Right lobe of liver (tissue), 6 donors: ENCODE measurements at regions not wholly inside any gene's neighbourhood (a gene's known extent, or its start where the extent isn't known, plus 50 kb on each side); places are given as distances from the start of the nearest gene placed in this dataset.

Source experiments
- ATAC-seq, 4 donors: fragments of 200-7000 bp; cut with Tn5 transposase; one replicate each; pipeline ENCODE4 v1.9.1; 2020; ENCODE audit warnings: mild to moderate bottlenecking in 4 of 4, moderate library complexity in 4 of 4
- DNase-seq, 3 donors: peaks; one replicate each; pipeline ENCODE4 v3.0.0-alpha.2; 2020
- H3K27ac ChIP-seq, 3 donors: fragments of 200-600 bp; one replicate each; pipeline ENCODE4 v1.8.0; 2022
- H3K27me3 ChIP-seq, 2 donors: fragments of 200-600 bp; one replicate each; pipeline ENCODE4 v1.8.0; 2022
- H3K36me3 ChIP-seq, 4 donors: fragments of 200-600 bp; sonication (generic) in 1 of 4; one replicate each; pipeline versions ENCODE4 v1.5.1 to v1.8.0; 2017 to 2022; ENCODE audit warnings: control low read depth in 1 of 4
- H3K4me1 ChIP-seq, 4 donors: fragments of 200-600 bp; sonication (generic) in 1 of 4; one replicate each; pipeline versions ENCODE4 v1.5.1 to v1.8.0; 2017 to 2022; ENCODE audit warnings: control low read depth in 1 of 4
- H3K4me3 ChIP-seq, 3 donors: fragments of 200-600 bp; one replicate each; pipeline ENCODE4 v1.8.0; 2022
- H3K9me3 ChIP-seq, 4 donors: fragments of 200-600 bp; sonication (generic) in 1 of 4; one replicate each; pipeline versions ENCODE4 v1.5.1 to v1.8.0; 2017 to 2022; ENCODE audit warnings: control low read depth in 1 of 4
- POLR2A ChIP-seq: fragments of 450-650 bp; IDR thresholded peaks from one replicate; pipeline ENCODE4 v1.6.1; 2017; ENCODE audit warnings: antibody characterized with exemption, mild to moderate bottlenecking
- WGBS: methylation state at CpG from one replicate; pipeline ENCODE4 v1.1.6; 2018; ENCODE audit warnings: low coverage, low lambda C conversion rate; ENCODE audit not compliant: insufficient coverage; ENCODE audit errors: missing lambda C conversion rate; 5-methylcytosine and 5-hydroxymethylcytosine counted together
- intact Hi-C, 2 donors: fragments of 100-400 bp; cut with DNase I; formaldehyde crosslinking; loops; one replicate each; pipeline versions ENCODE4 v1.11.2 to v1.14.1; 2022
- TF ChIP-seq, protein P1 (sequence below), 4 donors: fragments of 200-600 bp in 3 of 4; fragments of 450-650 bp in 1 of 4; IDR thresholded peaks; one replicate each; pipeline versions ENCODE4 v1.5.1 to v1.8.0; 2016 to 2022; ENCODE audit warnings: antibody characterized with exemption in 4 of 4, mild to moderate bottlenecking in 2 of 4
- donor health status: DM: no; HTN: yes; CAD: no.
- donor health status: DM: no; HTN: no; CAD: no.
- donor health status: DM: no; HTN: no; CAD: no.
- donor health status: DM: no; HTN: yes; CAD: no.
- donor health status: DM: no; HTN: yes; CAD: no.

DNA sequence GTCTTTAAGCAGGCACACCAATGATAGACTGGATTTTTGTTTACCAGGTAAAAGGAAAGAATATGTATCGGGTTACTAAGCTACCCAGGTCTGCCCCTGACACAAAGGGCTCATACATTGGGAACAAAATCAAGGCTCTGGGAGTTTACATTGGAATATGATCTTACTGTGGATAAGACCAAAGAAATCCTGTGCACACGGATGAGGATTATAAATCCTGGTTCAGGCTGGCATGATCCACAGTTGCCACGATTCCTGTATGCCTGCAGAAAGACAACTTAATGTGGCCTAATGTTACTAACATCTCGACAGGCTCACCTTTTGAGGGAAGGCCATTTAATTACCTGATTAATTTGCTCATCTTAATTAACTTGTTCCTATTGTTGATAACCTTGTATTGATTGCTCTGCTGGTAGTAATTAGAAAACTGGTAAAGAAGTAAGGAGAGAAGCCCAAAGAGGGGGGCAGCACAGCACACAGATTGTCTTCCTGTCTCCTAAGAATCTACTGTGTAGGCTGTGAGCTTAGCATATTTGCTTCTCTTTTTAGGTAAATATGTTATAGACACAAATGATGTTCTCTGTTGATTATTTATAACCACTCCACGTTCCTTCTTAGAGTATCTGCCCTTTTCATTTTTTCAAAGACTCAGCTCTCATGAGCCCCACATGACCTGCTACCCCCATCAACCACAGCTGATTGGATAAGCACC lies 51.0 kb upstream of the TOX3 start:
- DNase-seq (no peak), ATAC-seq (peak; percentile 51 to 70 (median 62))
- Histone ChIP-seq H3K9me3 (no peaks in the 10 kb centered on the region), H3K4me1 (no peaks in the 10 kb centered on the region), H3K27ac (no peak overlapping the region), H3K27me3 (no peaks in the 10 kb centered on the region), H3K4me3 (no peak overlapping the region), H3K36me3 (no peaks in the 10 kb centered on the region)
- TF ChIP-seq POLR2A = no peak
- TF ChIP-seq, protein P1, sequence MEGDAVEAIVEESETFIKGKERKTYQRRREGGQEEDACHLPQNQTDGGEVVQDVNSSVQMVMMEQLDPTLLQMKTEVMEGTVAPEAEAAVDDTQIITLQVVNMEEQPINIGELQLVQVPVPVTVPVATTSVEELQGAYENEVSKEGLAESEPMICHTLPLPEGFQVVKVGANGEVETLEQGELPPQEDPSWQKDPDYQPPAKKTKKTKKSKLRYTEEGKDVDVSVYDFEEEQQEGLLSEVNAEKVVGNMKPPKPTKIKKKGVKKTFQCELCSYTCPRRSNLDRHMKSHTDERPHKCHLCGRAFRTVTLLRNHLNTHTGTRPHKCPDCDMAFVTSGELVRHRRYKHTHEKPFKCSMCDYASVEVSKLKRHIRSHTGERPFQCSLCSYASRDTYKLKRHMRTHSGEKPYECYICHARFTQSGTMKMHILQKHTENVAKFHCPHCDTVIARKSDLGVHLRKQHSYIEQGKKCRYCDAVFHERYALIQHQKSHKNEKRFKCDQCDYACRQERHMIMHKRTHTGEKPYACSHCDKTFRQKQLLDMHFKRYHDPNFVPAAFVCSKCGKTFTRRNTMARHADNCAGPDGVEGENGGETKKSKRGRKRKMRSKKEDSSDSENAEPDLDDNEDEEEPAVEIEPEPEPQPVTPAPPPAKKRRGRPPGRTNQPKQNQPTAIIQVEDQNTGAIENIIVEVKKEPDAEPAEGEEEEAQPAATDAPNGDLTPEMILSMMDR (IDR thresholded peaks at IDR 0.05) = no peak
- WGBS = 60% methylated on average over 5 of the region's 5 CpGs
- intact Hi-C loops = no loop called here

DNA sequence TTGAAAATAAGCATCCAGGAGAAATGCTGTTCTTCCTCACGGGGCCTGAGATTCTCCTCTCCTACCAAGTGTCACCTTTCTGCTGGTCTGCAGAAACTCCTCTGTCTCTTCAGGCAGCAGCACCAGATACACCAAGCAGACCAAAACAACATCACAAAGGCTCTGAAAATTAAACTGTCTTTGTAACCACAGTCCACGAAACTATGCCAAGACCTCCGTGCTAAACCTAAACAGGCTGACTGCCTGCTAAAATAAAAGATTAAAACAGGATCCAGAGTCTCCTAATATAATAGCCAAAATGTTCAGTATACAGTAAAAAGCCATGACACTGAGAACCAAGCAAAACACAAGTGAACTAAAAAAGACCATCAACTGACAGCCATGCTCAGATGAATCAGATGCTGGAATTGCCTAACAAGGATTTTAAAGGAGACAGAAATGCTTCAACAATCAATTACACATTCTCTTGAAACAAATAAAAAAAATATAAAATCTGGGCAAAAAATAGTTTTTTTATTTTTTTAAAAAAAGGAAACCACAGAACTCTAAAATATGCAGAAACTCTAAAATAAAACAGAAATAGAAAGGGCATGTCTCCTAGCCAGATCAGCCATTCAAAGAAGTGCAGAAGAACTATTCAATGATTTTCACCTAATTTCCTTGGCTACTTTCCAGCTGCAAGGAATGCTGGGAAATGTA lies 50.3 kb upstream of the TOX3 start:
- intact Hi-C loops = no loop called here
- Histone ChIP-seq H3K27me3 (no peaks in the 10 kb centered on the region), H3K9me3 (no peaks in the 10 kb centered on the region), H3K4me3 (no peak overlapping the region), H3K36me3 (no peaks in the 10 kb centered on the region), H3K27ac (no peak overlapping the region), H3K4me1 (no peaks in the 10 kb centered on the region)
- ATAC-seq (no peak), DNase-seq (no peak)
- no peak for TF ChIP-seq POLR2A
- TF ChIP-seq, protein P1 (IDR thresholded peaks at IDR 0.05) = no peak
- WGBS = 66% methylated on average over 3 of the region's 3 CpGs
